Neutrophil (primary cell): ENCODE measurements at regions not wholly inside any gene's neighbourhood (a gene's known extent, or its start where the extent isn't known, plus 50 kb on each side); places are given as distances from the start of the nearest gene placed in this dataset.
A peak's percentile ranks its signal among the peaks of the same experiment; 100 is the strongest.

Experiments
- H3K27ac ChIP-seq: fragments of 200-600 bp; sonication (generic); 2 replicates; pipeline ENCODE4 v1.5.1; 2016; ENCODE audit warnings: mild to moderate bottlenecking, moderate library complexity
- H3K27me3 ChIP-seq: fragments of 200-600 bp; sonication (generic); 2 replicates; pipeline ENCODE4 v1.6.0; 2016; ENCODE audit warnings: mild to moderate bottlenecking
- H3K36me3 ChIP-seq: fragments of 200-600 bp; sonication (generic); 2 replicates; pipeline ENCODE4 v1.5.1; 2017
- H3K4me1 ChIP-seq, 2 experiments: fragments of 200-600 bp in 1 of 2; sonication (generic) in 1 of 2; 1 replicate in 1 of 2; 2 replicates in 1 of 2; pipeline versions ENCODE4 v1.5.1 to v1.6.1; 2013 to 2016; ENCODE audit warnings: low read depth in 1 of 2, low read length in 1 of 2, mild to moderate bottlenecking in 1 of 2, moderate library complexity in 1 of 2; ENCODE audit not compliant: control insufficient read depth in 1 of 2, insufficient read depth in 1 of 2
- H3K4me3 ChIP-seq, 2 experiments: fragments of 200-600 bp in 1 of 2; sonication (generic) in 1 of 2; 1 replicate in 1 of 2; 2 replicates in 1 of 2; pipeline ENCODE4 v1.5.1; 2013 to 2016; ENCODE audit warnings: low read depth in 1 of 2, low read length in 1 of 2, mild to moderate bottlenecking in 1 of 2, moderate library complexity in 1 of 2
- H3K9me3 ChIP-seq: fragments of 200-600 bp; sonication (generic); 2 replicates; pipeline ENCODE4 v1.5.1; 2016
- TF ChIP-seq, protein P1 (sequence below): fragments of 200-600 bp; sonication (generic); IDR thresholded peaks from 2 replicates; pipeline ENCODE4 v1.5.1; 2016; ENCODE audit warnings: antibody characterized with exemption

- H3K27ac ChIP-seq, result peak overlapping the region; percentile 28
Measured at GRCh38 chr20:2210646-2211552, 84.9 kb upstream of the TGM3 start.

GRCh38 chr20:2212456-2213015 lies 83.3 kb upstream of the TGM3 start:
- Histone ChIP-seq H3K9me3 (no peaks in the 10 kb centered on the region), H3K27me3 (peaks cover 54% of the 10 kb centered on the region), H3K27ac (peak overlapping the region; percentile 13), H3K36me3 (no peaks in the 10 kb centered on the region), H3K4me3 (no peak overlapping the region), H3K4me1 (peaks cover 6 to 26% of the 10 kb centered on the region in 2 experiments)
- TF ChIP-seq, protein P1, sequence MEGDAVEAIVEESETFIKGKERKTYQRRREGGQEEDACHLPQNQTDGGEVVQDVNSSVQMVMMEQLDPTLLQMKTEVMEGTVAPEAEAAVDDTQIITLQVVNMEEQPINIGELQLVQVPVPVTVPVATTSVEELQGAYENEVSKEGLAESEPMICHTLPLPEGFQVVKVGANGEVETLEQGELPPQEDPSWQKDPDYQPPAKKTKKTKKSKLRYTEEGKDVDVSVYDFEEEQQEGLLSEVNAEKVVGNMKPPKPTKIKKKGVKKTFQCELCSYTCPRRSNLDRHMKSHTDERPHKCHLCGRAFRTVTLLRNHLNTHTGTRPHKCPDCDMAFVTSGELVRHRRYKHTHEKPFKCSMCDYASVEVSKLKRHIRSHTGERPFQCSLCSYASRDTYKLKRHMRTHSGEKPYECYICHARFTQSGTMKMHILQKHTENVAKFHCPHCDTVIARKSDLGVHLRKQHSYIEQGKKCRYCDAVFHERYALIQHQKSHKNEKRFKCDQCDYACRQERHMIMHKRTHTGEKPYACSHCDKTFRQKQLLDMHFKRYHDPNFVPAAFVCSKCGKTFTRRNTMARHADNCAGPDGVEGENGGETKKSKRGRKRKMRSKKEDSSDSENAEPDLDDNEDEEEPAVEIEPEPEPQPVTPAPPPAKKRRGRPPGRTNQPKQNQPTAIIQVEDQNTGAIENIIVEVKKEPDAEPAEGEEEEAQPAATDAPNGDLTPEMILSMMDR, result no peak

More at GRCh38 chr20:2210646-2211552, 84.9 kb upstream of the TGM3 start:
- Histone ChIP-seq H3K9me3 (no peaks in the 10 kb centered on the region), H3K4me3 (no peak overlapping the region), H3K36me3 (no peaks in the 10 kb centered on the region), H3K27me3 (peaks cover 70% of the 10 kb centered on the region), H3K4me1 (peaks cover 14 to 31% of the 10 kb centered on the region in 2 experiments)
- TF ChIP-seq, protein P1, result peak; percentile 61

DNA sequence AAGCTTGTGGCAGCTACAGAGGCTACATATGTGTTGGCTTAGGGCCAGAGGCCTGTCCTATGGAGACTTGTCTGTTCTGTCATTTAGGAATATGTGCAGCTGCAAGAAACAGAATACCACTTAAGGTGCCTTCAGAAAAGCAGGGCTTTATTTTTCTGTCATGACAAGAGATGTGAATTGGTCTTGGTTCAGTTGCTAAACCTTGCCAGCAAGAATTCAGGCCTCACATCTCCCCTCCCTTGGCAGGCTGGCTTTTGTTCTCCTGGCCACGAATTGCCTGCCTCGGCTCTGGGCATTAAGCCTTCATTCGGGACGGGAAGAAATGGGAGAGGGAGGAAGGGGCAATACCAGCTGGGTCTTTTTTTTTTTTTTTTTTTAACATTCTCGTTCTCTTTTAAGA lies 82.4 kb upstream of the TGM3 start:
- Histone ChIP-seq H3K36me3 (no peaks in the 10 kb centered on the region), H3K4me3 (no peak overlapping the region), H3K9me3 (no peaks in the 10 kb centered on the region), H3K27me3 (peaks cover 45% of the 10 kb centered on the region), H3K27ac (no peak overlapping the region), H3K4me1 (peaks cover 9 to 29% of the 10 kb centered on the region in 2 experiments)
- TF ChIP-seq, protein P1, result no peak

DNA sequence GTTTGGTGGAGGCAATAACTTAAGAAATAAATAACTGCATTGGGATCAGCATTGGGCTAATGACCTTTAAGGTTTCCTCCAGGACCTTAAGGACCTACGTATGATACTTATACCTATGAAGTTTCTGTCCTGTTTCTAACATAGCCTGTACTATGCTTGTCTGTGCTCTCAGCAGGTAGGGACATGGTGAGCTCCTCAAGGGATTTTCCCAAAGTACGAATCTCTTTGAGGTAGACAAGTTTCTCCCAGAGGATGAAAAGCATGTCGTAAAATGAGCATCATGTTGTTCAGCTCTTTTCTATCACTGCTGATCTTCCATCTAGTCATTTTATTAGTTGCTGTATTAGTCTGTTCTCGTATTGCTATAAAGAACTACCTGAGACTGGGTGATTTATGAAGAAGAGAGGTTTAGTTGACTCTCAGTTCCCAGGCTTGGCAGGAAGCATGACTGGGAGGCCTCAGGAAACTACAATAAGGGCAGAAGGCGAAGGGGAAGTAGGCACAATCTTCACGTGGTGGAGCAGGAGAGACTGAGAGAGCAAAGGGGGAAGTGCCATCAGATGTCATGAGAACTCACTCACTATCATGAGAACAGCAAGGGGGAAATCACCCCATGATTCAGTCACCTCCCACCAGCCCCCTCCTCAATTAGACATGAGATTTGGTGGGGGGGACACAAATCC lies 77.8 kb upstream of the TGM3 start:
- TF ChIP-seq, protein P1, result peak; percentile 29
- H3K9me3 ChIP-seq, result no peaks in the 10 kb centered on the region
- H3K27me3 ChIP-seq, result peaks cover 3% of the 10 kb centered on the region
- H3K27ac ChIP-seq, result peak overlapping the region; percentile 90
- H3K36me3 ChIP-seq, result no peaks in the 10 kb centered on the region
- H3K4me3 ChIP-seq, result peak overlapping the region in 1 of 2 experiments; percentile 23
- H3K4me1 ChIP-seq, result peaks cover 14 to 19% of the 10 kb centered on the region in 2 experiments

DNA sequence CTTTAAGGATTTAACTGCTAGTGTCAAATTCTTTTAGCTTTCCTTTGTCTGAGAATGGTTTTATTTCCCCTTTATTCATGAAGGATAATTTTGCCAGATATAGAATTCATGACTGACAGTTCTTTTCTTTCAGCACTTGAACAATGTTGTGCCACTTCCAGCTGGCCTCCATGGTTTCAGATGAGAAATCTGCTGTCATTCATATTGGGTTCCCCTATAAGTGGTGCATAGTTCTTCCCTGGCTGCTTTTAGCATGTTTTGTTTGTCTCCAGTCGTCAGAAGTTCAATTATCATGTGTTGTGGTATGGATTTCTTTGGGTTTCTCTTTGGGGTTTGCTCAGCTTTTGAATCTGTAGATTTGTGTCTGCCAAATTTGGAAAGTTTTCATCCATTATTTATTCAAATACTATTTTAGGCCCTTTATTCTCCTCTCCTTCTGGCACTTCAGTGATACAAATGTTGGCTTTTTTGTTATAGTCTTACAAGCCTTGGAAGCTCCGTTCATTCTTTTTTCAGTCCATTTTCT lies 76.3 kb upstream of the TGM3 start:
- TF ChIP-seq, protein P1, result no peak
- H3K4me1 ChIP-seq, result peaks cover 14 to 19% of the 10 kb centered on the region in 2 experiments
- no peaks in the 10 kb centered on the region for H3K27me3 ChIP-seq
- no peaks in the 10 kb centered on the region for H3K9me3 ChIP-seq
- no peaks in the 10 kb centered on the region for H3K36me3 ChIP-seq
- H3K27ac ChIP-seq, result no peak overlapping the region
- no peak overlapping the region for H3K4me3 ChIP-seq
